GM23338 (cell line): ENCODE measurements at regions not wholly inside any gene's neighbourhood (a gene's known extent, or its start where the extent isn't known, plus 50 kb on each side); places are given as distances from the start of the nearest gene placed in this dataset.

ENCODE experiments used
- ATAC-seq: fragments of 200-7000 bp; cut with Tn5 transposase; 3 replicates; pipeline ENCODE4 v1.9.1; 2020
- DNase-seq: peaks from one replicate; pipeline ENCODE4 v3.0.0-alpha.2; 2015; ENCODE audit warnings: low spot score
- H2AFZ ChIP-seq: fragments of 200-600 bp; sonication (generic); 2 replicates; pipeline ENCODE4 v1.8.0; 2016; ENCODE audit warnings: antibody characterized with exemption, mild to moderate bottlenecking, moderate library complexity
- H3F3A ChIP-seq: fragments of 200-600 bp; sonication (generic); replicated peaks from 2 replicates; pipeline ENCODE4 v1.8.0; 2017; ENCODE audit warnings: antibody characterized with exemption, mixed run types, low read depth
- H3K27ac ChIP-seq: fragments of 200-600 bp; sonication (generic); 2 replicates; pipeline ENCODE4 v1.6.1; 2016; ENCODE audit warnings: low read depth
- H3K27me3 ChIP-seq: fragments of 200-600 bp; sonication (generic); 2 replicates; pipeline ENCODE4 v1.8.0; 2016; ENCODE audit warnings: mild to moderate bottlenecking, mixed run types, moderate library complexity; ENCODE audit not compliant: insufficient read depth
- H3K36me3 ChIP-seq: fragments of 200-600 bp; sonication (generic); 2 replicates; pipeline ENCODE4 v1.8.0; 2016; ENCODE audit warnings: mild to moderate bottlenecking; ENCODE audit not compliant: insufficient read depth
- H3K4me1 ChIP-seq: fragments of 200-600 bp; sonication (generic); 2 replicates; pipeline ENCODE4 v1.8.0; 2016; ENCODE audit warnings: mild to moderate bottlenecking, moderate library complexity; ENCODE audit not compliant: insufficient read depth
- H3K4me2 ChIP-seq: fragments of 200-600 bp; sonication (generic); 2 replicates; pipeline ENCODE4 v1.7.1; 2017; ENCODE audit warnings: mixed run types
- H3K4me3 ChIP-seq: fragments of 200-600 bp; sonication (generic); 2 replicates; pipeline ENCODE4 v1.6.1; 2016; ENCODE audit warnings: mixed run types
- H3K79me2 ChIP-seq: fragments of 200-600 bp; sonication (generic); replicated peaks from 2 replicates; pipeline ENCODE4 v1.8.0; 2017; ENCODE audit warnings: mild to moderate bottlenecking; ENCODE audit not compliant: insufficient read depth
- H3K9me2 ChIP-seq: fragments of 200-600 bp; sonication (generic); 2 replicates; pipeline ENCODE4 v1.8.0; 2017; ENCODE audit not compliant: insufficient read depth
- H4K20me1 ChIP-seq: fragments of 200-600 bp; sonication (generic); replicated peaks from 2 replicates; pipeline ENCODE4 v1.8.0; 2017; ENCODE audit warnings: mild to moderate bottlenecking; ENCODE audit not compliant: insufficient read depth
- H3K27ac Mint-ChIP-seq: 2 replicates; pipeline ENCODE4 v1.8.0; 2020; ENCODE audit warnings: inconsistent platforms, mild to moderate bottlenecking, moderate library complexity, mixed read lengths
- H3K27me3 Mint-ChIP-seq: 3 replicates; pipeline ENCODE4 v1.8.0; 2022; ENCODE audit warnings: low read depth, mild to moderate bottlenecking, moderate library complexity, mixed read lengths, inconsistent platforms; ENCODE audit not compliant: insufficient read depth, poor library complexity
- H3K36me3 Mint-ChIP-seq: 3 replicates; pipeline ENCODE4 v1.8.0; 2021; ENCODE audit warnings: low read depth, mild to moderate bottlenecking, inconsistent platforms, moderate library complexity, mixed read lengths
- H3K4me1 Mint-ChIP-seq: 3 replicates; pipeline ENCODE4 v1.8.0; 2020; ENCODE audit warnings: mild to moderate bottlenecking, inconsistent platforms, mixed read lengths
- H3K4me3 Mint-ChIP-seq: 3 replicates; pipeline ENCODE4 v1.8.0; 2021; ENCODE audit warnings: moderate library complexity, mild to moderate bottlenecking, inconsistent platforms, mixed read lengths
- H3K9me3 Mint-ChIP-seq: 3 replicates; pipeline ENCODE4 v1.8.0; 2020; ENCODE audit warnings: moderate library complexity, mild to moderate bottlenecking, inconsistent platforms, mixed read lengths
- EZH2 ChIP-seq: fragments of 200-600 bp; sonication (generic); IDR thresholded peaks from one replicate; pipeline ENCODE4 v1.8.0; 2017; ENCODE audit warnings: antibody characterized with exemption, mild to moderate bottlenecking, low read depth; ENCODE audit not compliant: unreplicated experiment
- EZH2phosphoT487 ChIP-seq: fragments of 200-600 bp; sonication (generic); IDR thresholded peaks from one replicate; pipeline ENCODE4 v1.8.1; 2018; ENCODE audit warnings: antibody characterized with exemption; ENCODE audit not compliant: unreplicated experiment
- NANOG ChIP-seq: IDR thresholded peaks from 2 replicates; pipeline ENCODE4 v1.6.1; 2016; ENCODE audit warnings: antibody characterized with exemption, borderline replicate concordance
- POLR2AphosphoS5 ChIP-seq: IDR thresholded peaks from 2 replicates; pipeline ENCODE4 v1.6.1; 2016; ENCODE audit warnings: antibody characterized with exemption, low read depth
- TF ChIP-seq, protein P1 (sequence below): fragments of 250-450 bp; sonication (Bioruptor Pico); IDR thresholded peaks from 2 replicates; pipeline ENCODE4 v1.5.0; 2020; ENCODE audit warnings: mild to moderate bottlenecking, moderate library complexity
- TF ChIP-seq, protein P2 (sequence below), 2 experiments: fragments of 200-600 bp in 1 of 2; sonication (generic) in 1 of 2; conservative IDR thresholded peaks; 2 replicates each; pipeline versions ENCODE4 v1.5.1 to v1.6.1; 2016 to 2017; ENCODE audit warnings: antibody characterized with exemption in 2 of 2, low read depth in 2 of 2, mild to moderate bottlenecking in 2 of 2, moderate library complexity in 1 of 2

DNA sequence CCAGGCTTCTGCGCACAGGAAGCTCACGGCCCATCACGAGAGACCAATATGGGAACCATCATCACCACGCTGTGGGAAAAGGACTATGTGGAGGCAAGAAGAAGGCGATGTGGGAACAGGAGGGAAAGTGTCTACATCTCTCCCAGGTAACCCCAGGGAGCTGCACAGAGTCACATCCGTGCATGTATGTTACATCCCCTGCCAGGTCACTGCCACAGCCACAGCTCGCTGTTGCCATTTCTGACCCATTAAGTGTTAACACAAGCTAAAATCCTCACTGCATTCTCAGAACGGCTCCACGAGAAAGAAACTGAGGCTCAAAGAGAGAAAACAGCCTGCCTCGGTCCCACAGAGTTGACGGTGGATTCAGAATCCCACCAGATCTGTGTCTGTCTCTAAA is 319.1 kb downstream of the FOXL1 start (continued):
- TF ChIP-seq, protein P1, sequence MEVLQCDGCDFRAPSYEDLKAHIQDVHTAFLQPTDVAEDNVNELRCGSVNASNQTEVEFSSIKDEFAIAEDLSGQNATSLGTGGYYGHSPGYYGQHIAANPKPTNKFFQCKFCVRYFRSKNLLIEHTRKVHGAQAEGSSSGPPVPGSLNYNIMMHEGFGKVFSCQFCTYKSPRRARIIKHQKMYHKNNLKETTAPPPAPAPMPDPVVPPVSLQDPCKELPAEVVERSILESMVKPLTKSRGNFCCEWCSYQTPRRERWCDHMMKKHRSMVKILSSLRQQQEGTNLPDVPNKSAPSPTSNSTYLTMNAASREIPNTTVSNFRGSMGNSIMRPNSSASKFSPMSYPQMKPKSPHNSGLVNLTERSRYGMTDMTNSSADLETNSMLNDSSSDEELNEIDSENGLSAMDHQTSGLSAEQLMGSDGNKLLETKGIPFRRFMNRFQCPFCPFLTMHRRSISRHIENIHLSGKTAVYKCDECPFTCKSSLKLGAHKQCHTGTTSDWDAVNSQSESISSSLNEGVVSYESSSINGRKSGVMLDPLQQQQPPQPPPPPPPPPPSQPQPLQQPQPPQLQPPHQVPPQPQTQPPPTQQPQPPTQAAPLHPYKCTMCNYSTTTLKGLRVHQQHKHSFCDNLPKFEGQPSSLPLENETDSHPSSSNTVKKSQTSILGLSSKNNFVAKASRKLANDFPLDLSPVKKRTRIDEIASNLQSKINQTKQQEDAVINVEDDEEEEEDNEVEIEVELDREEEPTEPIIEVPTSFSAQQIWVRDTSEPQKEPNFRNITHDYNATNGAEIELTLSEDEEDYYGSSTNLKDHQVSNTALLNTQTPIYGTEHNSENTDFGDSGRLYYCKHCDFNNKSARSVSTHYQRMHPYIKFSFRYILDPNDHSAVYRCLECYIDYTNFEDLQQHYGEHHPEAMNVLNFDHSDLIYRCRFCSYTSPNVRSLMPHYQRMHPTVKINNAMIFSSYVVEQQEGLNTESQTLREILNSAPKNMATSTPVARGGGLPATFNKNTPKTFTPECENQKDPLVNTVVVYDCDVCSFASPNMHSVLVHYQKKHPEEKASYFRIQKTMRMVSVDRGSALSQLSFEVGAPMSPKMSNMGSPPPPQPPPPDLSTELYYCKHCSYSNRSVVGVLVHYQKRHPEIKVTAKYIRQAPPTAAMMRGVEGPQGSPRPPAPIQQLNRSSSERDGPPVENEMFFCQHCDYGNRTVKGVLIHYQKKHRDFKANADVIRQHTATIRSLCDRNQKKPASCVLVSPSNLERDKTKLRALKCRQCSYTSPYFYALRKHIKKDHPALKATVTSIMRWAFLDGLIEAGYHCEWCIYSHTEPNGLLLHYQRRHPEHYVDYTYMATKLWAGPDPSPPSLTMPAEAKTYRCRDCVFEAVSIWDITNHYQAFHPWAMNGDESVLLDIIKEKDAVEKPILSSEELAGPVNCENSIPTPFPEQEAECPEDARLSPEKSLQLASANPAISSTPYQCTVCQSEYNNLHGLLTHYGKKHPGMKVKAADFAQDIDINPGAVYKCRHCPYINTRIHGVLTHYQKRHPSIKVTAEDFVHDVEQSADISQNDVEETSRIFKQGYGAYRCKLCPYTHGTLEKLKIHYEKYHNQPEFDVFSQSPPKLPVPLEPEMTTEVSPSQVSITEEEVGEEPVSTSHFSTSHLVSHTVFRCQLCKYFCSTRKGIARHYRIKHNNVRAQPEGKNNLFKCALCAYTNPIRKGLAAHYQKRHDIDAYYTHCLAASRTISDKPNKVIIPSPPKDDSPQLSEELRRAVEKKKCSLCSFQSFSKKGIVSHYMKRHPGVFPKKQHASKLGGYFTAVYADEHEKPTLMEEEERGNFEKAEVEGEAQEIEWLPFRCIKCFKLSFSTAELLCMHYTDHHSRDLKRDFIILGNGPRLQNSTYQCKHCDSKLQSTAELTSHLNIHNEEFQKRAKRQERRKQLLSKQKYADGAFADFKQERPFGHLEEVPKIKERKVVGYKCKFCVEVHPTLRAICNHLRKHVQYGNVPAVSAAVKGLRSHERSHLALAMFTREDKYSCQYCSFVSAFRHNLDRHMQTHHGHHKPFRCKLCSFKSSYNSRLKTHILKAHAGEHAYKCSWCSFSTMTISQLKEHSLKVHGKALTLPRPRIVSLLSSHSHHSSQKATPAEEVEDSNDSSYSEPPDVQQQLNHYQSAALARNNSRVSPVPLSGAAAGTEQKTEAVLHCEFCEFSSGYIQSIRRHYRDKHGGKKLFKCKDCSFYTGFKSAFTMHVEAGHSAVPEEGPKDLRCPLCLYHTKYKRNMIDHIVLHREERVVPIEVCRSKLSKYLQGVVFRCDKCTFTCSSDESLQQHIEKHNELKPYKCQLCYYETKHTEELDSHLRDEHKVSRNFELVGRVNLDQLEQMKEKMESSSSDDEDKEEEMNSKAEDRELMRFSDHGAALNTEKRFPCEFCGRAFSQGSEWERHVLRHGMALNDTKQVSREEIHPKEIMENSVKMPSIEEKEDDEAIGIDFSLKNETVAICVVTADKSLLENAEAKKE (CRISPR knock-in tag): no peak
- TF ChIP-seq EZH2phosphoT487: no peak
- no peak for TF ChIP-seq NANOG

DNA sequence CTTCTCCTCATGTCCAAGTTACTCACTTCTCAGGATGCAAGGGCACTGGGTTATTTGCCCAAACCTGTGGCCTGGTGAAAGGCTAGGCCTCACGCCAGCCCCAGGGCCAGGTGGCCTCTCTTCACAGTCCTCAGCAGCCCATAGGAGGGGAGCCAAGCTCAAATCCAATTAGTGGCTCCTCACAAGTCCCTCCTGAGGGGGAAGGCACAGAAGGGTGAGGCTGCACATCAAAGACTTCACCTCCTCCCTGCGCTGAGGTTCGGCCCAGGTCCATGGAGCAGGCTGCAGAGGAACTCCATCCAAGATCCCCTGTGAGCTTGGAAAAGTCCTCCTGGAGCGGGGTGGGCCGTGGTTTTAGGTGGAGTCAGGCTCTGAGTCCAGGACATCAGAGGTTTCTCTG is 320.0 kb downstream of the FOXL1 start:
- Histone ChIP-seq H3K4me2 (no peak overlapping the region), H3K27ac (no peak overlapping the region), H3K27me3 (no peaks in the 10 kb centered on the region), H3K79me2 (no peaks in the 10 kb centered on the region), H3F3A (no peaks in the 10 kb centered on the region), H3K4me1 (no peaks in the 10 kb centered on the region; the same call in 1 of the 2 replicates), H2AFZ (no peak overlapping the region), H3K36me3 (no peaks in the 10 kb centered on the region), H4K20me1 (no peaks in the 10 kb centered on the region), H3K9me2 (no peaks in the 10 kb centered on the region), H3K4me3 (no peak overlapping the region)
- H3K9me3 Mint-ChIP-seq: no peaks in the 10 kb centered on the region
- ATAC-seq: no peak
- H3K27me3 Mint-ChIP-seq: no peaks in the 10 kb centered on the region
- no peaks in the 10 kb centered on the region; the same call in 2 of the 3 replicates for H3K36me3 Mint-ChIP-seq
- TF ChIP-seq NANOG (no peak), EZH2phosphoT487 (no peak), POLR2AphosphoS5 (no peak), EZH2 (no peak)
- TF ChIP-seq, protein P2, sequence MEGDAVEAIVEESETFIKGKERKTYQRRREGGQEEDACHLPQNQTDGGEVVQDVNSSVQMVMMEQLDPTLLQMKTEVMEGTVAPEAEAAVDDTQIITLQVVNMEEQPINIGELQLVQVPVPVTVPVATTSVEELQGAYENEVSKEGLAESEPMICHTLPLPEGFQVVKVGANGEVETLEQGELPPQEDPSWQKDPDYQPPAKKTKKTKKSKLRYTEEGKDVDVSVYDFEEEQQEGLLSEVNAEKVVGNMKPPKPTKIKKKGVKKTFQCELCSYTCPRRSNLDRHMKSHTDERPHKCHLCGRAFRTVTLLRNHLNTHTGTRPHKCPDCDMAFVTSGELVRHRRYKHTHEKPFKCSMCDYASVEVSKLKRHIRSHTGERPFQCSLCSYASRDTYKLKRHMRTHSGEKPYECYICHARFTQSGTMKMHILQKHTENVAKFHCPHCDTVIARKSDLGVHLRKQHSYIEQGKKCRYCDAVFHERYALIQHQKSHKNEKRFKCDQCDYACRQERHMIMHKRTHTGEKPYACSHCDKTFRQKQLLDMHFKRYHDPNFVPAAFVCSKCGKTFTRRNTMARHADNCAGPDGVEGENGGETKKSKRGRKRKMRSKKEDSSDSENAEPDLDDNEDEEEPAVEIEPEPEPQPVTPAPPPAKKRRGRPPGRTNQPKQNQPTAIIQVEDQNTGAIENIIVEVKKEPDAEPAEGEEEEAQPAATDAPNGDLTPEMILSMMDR (conservative IDR thresholded peaks at IDR 0.05; ENCODE audit: low read depth in 2 of 2): no peak
- no peak overlapping the region for H3K4me3 Mint-ChIP-seq
- H3K27ac Mint-ChIP-seq: no peak overlapping the region
- DNase-seq: no peak
- H3K4me1 Mint-ChIP-seq: peaks cover 23% of the 10 kb centered on the region
